Stimulated activated naive CD8-positive, alpha-beta T cell treated with anti-CD3 and anti-CD28 coated beads, Interleukin-15, Interleukin-2, amounts not matched to agents 100 U/mL and 50 U/mL, for 24 hours (primary cell): ENCODE measurements at regions not wholly inside any gene's neighbourhood (a gene's known extent, or its start where the extent isn't known, plus 50 kb on each side); places are given as distances from the start of the nearest gene placed in this dataset.

ENCODE experiments used
- ATAC-seq: fragments of 150-1000 bp; cut with Tn5 transposase; one replicate; pipeline ENCODE4 v1.10.0; 2021
- DNase-seq: peaks from one replicate; pipeline ENCODE4 v3.0.0; 2021

DNA sequence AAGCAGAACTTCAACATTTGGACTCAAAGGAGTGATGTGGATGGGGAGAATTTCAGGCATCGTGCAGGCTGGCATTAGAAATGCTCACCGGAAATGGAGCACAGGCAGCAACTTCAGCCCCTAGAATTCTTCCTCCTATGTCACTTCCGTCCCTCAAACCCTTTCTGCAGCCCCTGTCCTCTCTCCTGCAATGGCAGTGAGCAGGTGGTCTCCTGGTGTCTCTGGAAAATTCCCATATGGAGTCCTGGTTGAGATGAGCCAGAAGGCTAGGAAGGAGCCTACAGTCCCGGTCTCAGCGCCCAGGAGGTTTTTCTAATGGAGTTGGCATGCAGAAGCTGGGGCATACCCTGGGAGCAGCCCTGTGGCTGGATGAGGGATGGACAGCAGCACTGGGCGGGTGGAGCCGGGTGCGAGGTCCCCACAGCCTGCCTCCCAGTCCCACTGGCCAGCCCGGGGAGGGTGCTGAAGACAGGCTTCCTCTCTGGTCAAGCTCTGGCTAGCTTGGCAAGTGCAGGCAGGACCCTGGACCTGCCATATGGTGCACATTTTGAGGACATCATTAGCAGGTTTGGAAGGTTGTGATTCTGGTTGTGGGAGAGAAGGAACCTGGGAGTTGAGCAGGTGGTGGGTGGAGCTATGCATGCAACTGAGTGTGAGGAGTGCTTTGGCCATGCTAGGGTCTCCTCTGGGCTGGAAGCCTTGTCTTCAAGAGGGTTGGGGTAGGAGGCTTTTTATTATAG is 59.8 kb upstream of the B3GAT1 start:
- ATAC-seq = no peak
- DNase-seq = no peak

GRCh38 chr11:134471087-134471715 is 59.2 kb upstream of the B3GAT1 start:
- ATAC-seq = no peak
- no peak for DNase-seq

DNA sequence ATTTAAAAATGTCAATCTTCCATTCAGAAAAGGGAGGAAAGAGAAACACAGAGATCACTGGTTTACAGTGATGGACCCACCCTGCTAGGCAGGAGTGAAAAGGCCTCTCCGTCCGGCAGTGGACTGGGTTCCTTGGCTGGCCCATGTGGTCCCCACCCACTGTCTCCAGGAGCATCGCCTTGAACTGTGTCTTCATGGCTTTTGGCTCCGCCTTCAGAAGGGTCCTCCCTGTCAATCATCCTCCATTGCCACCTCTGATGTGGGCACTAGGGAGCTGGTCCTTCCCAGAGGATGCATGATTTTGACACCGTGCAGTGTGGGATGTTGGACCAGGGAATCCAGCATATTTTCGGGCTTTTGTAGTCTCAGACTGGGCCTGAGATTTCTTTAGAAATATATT is 58.2 kb upstream of the B3GAT1 start:
- ATAC-seq (no peak), DNase-seq (no peak)

DNA sequence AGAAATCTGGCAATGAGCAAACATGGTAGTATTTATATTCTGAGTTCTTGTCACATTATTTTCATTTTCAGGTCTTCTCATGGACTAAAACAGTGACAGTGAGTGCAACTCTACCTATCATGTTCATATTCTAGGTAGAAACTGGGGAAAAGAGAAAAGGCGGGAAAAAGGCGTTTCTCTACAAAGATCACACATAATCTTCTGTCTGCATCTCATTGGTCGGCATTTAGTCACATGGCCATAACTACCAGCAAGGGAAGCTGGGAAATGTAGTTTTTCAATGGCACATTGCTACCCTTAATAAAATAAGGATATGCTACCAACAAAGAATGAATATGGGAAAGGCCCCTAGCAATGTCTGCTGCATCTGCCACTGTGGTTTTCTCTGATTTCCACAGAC is 57.6 kb upstream of the B3GAT1 start:
- ATAC-seq (no peak), DNase-seq (no peak)

GRCh38 chr11:134468796-134469195 is 56.8 kb upstream of the B3GAT1 start:
- DNase-seq (no peak), ATAC-seq (no peak)

GRCh38 chr11:134468081-134468668 is 56.1 kb upstream of the B3GAT1 start:
- DNase-seq = no peak
- ATAC-seq = peak; percentile 22

GRCh38 chr11:134466610-134467567 is 54.8 kb upstream of the B3GAT1 start:
- ATAC-seq (no peak), DNase-seq (no peak)

- no peak for ATAC-seq
Measured at GRCh38 chr11:134466156-134466555, 54.1 kb upstream of the B3GAT1 start.

DNA sequence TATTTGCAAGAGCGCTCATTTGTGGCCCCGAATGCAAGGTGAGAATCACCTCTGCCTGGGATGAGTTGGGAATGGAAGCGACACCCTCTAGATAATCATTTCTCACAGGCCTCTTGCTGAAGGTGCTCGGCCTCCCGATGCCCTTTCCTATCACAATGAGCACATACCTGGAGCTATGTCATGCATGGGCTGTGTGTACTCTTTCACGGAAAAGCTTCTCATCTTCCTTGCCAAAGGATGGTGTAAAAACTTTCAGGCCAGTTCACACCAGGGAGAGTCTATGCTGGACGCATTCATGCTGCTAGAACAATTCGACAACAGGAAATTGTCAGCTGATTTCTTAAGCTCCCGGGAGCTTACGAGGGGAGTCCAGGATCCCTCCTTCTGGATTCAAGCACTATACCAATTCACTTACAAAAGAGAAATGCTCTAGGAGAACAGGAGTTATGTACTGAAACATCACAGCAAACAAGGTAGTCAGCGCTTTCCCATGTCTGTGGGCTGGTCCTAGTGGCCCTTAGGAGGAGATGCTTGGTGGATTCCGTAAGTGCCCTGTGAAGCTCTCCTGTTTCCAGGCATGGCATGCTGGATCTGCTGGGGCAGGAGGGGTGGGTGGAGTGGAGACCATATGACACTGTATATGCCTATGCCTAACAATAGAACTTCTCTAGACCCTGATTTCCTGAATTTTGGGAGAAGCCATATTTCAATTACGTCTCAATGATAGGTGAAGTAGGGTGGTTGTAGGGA is 53.1 kb upstream of the B3GAT1 start:
- ATAC-seq = no peak
- no peak for DNase-seq

More at GRCh38 chr11:134466156-134466555, 54.1 kb upstream of the B3GAT1 start:
- DNase-seq = no peak

DNA sequence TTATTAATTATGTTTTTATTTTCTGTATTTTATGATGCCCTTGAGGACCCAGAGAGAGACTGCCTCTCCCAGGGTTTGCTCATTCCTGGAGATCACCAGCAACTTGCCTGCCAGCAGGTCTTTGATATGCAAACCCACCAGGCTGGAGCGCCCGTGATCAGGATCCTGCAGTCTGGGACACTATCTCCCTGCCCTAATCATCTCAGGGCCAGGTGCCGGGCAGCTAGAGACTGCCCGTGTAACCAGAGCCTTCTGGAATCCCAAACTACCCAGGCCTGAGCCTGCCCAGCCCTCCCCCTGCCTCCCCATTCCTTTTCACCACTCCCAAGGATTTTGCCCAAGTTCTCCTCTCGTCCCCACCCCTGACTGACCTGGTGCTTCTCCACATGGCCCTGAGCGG is 52.2 kb upstream of the B3GAT1 start:
- no peak for ATAC-seq
- no peak for DNase-seq

GRCh38 chr11:134463716-134464115 is 51.7 kb upstream of the B3GAT1 start:
- ATAC-seq = no peak
- DNase-seq = no peak
